Skeletal muscle tissue (tissue), 3 donors: ENCODE measurements at regions not wholly inside any gene's neighbourhood (a gene's known extent, or its start where the extent isn't known, plus 50 kb on each side); places are given as distances from the start of the nearest gene placed in this dataset.
"Not testable (repeated sequence)": the region's sequence is repeated elsewhere in the genome, so short reads cannot be mapped to it uniquely, and the experiment has no call there.

Source experiments
- H3K27ac ChIP-seq: one replicate; pipeline ENCODE4 v1.7.0; 2013; ENCODE audit warnings: mild to moderate bottlenecking, low read depth, low read length, inconsistent platforms
- H3K27me3 ChIP-seq, 3 donors: one replicate each; pipeline ENCODE4 v1.7.0; 2013; ENCODE audit warnings: low read length in 3 of 3; ENCODE audit not compliant: control insufficient read depth in 3 of 3, insufficient read depth in 3 of 3
- H3K36me3 ChIP-seq, 3 donors: one replicate each; pipeline ENCODE4 v1.7.0; 2013; ENCODE audit warnings: low read length in 3 of 3; ENCODE audit not compliant: control insufficient read depth in 3 of 3, insufficient read depth in 3 of 3
- H3K4me1 ChIP-seq, 3 donors: one replicate each; pipeline ENCODE4 v1.7.0; 2013; ENCODE audit warnings: low read length in 3 of 3, mild to moderate bottlenecking in 3 of 3; ENCODE audit not compliant: control insufficient read depth in 3 of 3, insufficient read depth in 3 of 3
- H3K4me3 ChIP-seq, 3 donors: one replicate each; pipeline ENCODE4 v1.7.0; 2013; ENCODE audit warnings: low read length in 3 of 3
- H3K9ac ChIP-seq, 3 donors: one replicate each; pipeline ENCODE4 v1.7.0; 2013; ENCODE audit warnings: low read length in 3 of 3, mild to moderate bottlenecking in 3 of 3, moderate library complexity in 2 of 3, low read depth in 1 of 3
- H3K9me3 ChIP-seq, 3 donors: one replicate each; pipeline ENCODE4 v1.7.0; 2013; ENCODE audit warnings: low read length in 3 of 3; ENCODE audit not compliant: control insufficient read depth in 3 of 3
- donor health status: Osteomylitis.

GRCh38 chr13:103514188-103514587 is 448.0 kb upstream of the SLC10A2 start:
- H3K4me1 ChIP-seq: no peaks in the 10 kb centered on the region
- H3K9ac ChIP-seq: no peak overlapping the region
- no peaks in the 10 kb centered on the region for H3K9me3 ChIP-seq
- no peaks in the 10 kb centered on the region for H3K36me3 ChIP-seq
- no peak overlapping the region for H3K4me3 ChIP-seq
- no peak overlapping the region for H3K27ac ChIP-seq
- no peaks in the 10 kb centered on the region for H3K27me3 ChIP-seq

- Histone ChIP-seq H3K4me1 (no peaks in the 10 kb centered on the region), H3K4me3 (no peak overlapping the region), H3K9me3 (no peaks in the 10 kb centered on the region), H3K36me3 (no peaks in the 10 kb centered on the region), H3K9ac (no peak overlapping the region), H3K27me3 (no peaks in the 10 kb centered on the region), H3K27ac (no peak overlapping the region)
Observed at GRCh38 chr13:103510007-103510535, 443.9 kb upstream of the SLC10A2 start.

- Histone ChIP-seq H3K4me1 (no peaks in the 10 kb centered on the region), H3K36me3 (no peaks in the 10 kb centered on the region), H3K9me3 (no peaks in the 10 kb centered on the region), H3K27me3 (no peaks in the 10 kb centered on the region), H3K4me3 (no peak overlapping the region), H3K27ac (no peak overlapping the region), H3K9ac (no peak overlapping the region)
Observed at GRCh38 chr13:103497404-103497803, 431.2 kb upstream of the SLC10A2 start.

- Histone ChIP-seq H3K4me1 (no peaks in the 10 kb centered on the region), H3K9me3 (no peaks in the 10 kb centered on the region), H3K27ac (no peak overlapping the region), H3K9ac (no peak overlapping the region), H3K36me3 (no peaks in the 10 kb centered on the region), H3K4me3 (no peak overlapping the region), H3K27me3 (no peaks in the 10 kb centered on the region)
Observed at GRCh38 chr13:103487841-103488240, 421.6 kb upstream of the SLC10A2 start.

- no peaks in the 10 kb centered on the region for H3K9me3 ChIP-seq
- no peaks in the 10 kb centered on the region for H3K36me3 ChIP-seq
- H3K4me3 ChIP-seq: no peak overlapping the region
- no peaks in the 10 kb centered on the region for H3K4me1 ChIP-seq
- H3K9ac ChIP-seq: no peak overlapping the region
- H3K27me3 ChIP-seq: no peaks in the 10 kb centered on the region
- no peak overlapping the region for H3K27ac ChIP-seq
Observed at GRCh38 chr13:103473081-103473480, 406.9 kb upstream of the SLC10A2 start.

- no peak overlapping the region for H3K4me3 ChIP-seq
- H3K36me3 ChIP-seq: no peaks in the 10 kb centered on the region
- no peaks in the 10 kb centered on the region for H3K4me1 ChIP-seq
- H3K27me3 ChIP-seq: no peaks in the 10 kb centered on the region
- H3K27ac ChIP-seq: no peak overlapping the region
- H3K9me3 ChIP-seq: no peaks in the 10 kb centered on the region
- no peak overlapping the region for H3K9ac ChIP-seq
Observed at GRCh38 chr13:103471896-103472295, 405.7 kb upstream of the SLC10A2 start.

- no peaks in the 10 kb centered on the region for H3K9me3 ChIP-seq
- no peak overlapping the region for H3K27ac ChIP-seq
- no peak overlapping the region for H3K4me3 ChIP-seq
- no peak overlapping the region for H3K9ac ChIP-seq
- no peaks in the 10 kb centered on the region for H3K36me3 ChIP-seq
- no peaks in the 10 kb centered on the region for H3K27me3 ChIP-seq
- H3K4me1 ChIP-seq: no peaks in the 10 kb centered on the region
Observed at GRCh38 chr13:103469771-103470170, 403.6 kb upstream of the SLC10A2 start.

GRCh38 chr13:103466761-103467160 is 400.5 kb upstream of the SLC10A2 start:
- no peaks in the 10 kb centered on the region for H3K36me3 ChIP-seq
- H3K27me3 ChIP-seq: no peaks in the 10 kb centered on the region
- no peak overlapping the region for H3K4me3 ChIP-seq
- no peak overlapping the region for H3K9ac ChIP-seq
- no peak overlapping the region for H3K27ac ChIP-seq
- no peaks in the 10 kb centered on the region for H3K4me1 ChIP-seq
- H3K9me3 ChIP-seq: no peaks in the 10 kb centered on the region

GRCh38 chr13:103460246-103460645 is 394.0 kb upstream of the SLC10A2 start:
- H3K27me3 ChIP-seq, H3K9ac ChIP-seq, H3K27ac ChIP-seq, H3K4me3 ChIP-seq, H3K9me3 ChIP-seq, H3K36me3 ChIP-seq, H3K4me1 ChIP-seq: not testable (repeated sequence)

GRCh38 chr13:103457050-103457449 is 390.8 kb upstream of the SLC10A2 start:
- H3K9me3 ChIP-seq, H3K27me3 ChIP-seq, H3K27ac ChIP-seq, H3K4me3 ChIP-seq, H3K9ac ChIP-seq, H3K36me3 ChIP-seq, H3K4me1 ChIP-seq: not testable (repeated sequence)

- H3K36me3 ChIP-seq: no peaks in the 10 kb centered on the region
- no peak overlapping the region for H3K4me3 ChIP-seq
- no peak overlapping the region for H3K9ac ChIP-seq
- no peaks in the 10 kb centered on the region for H3K9me3 ChIP-seq
- H3K27ac ChIP-seq: no peak overlapping the region
- H3K4me1 ChIP-seq: no peaks in the 10 kb centered on the region
- no peaks in the 10 kb centered on the region for H3K27me3 ChIP-seq
Observed at GRCh38 chr13:103451656-103452055, 385.4 kb upstream of the SLC10A2 start.
